GM12875 (cell line): ENCODE measurements at regions not wholly inside any gene's neighbourhood (a gene's known extent, or its start where the extent isn't known, plus 50 kb on each side); places are given as distances from the start of the nearest gene placed in this dataset.

Experiments
- H3K4me3 ChIP-seq: one replicate; pipeline ENCODE4 v1.5.1; 2011; ENCODE audit warnings: low read depth, low read length, control low read depth
- TF ChIP-seq, protein P1 (sequence below): IDR thresholded peaks from 2 replicates; pipeline ENCODE4 v1.5.1; 2011; ENCODE audit warnings: low read depth, mild to moderate bottlenecking, control low read depth, inconsistent platforms, low read length, moderate library complexity, borderline replicate concordance; ENCODE audit not compliant: insufficient read depth

DNA sequence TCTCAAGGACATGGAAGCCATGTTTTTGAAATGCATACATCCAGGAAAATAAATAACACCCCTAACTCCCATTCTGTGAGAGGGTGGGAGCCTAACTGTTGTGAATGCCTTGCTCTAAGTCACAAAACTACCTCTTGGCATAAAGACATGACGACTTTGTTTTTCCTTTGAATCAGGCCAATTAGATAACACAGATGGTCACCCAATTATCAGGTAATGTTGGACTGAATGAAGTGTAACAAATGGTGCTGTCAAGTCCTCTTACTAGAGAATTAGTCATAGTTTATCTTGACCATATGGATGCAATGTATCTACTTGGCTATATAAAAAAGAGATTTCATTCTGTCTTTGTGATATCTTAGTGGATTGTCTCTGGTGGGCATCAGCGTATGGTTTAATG, 553.6 kb upstream of the ATXN8OS start:
- no peak overlapping the region for H3K4me3 ChIP-seq
- TF ChIP-seq, protein P1, sequence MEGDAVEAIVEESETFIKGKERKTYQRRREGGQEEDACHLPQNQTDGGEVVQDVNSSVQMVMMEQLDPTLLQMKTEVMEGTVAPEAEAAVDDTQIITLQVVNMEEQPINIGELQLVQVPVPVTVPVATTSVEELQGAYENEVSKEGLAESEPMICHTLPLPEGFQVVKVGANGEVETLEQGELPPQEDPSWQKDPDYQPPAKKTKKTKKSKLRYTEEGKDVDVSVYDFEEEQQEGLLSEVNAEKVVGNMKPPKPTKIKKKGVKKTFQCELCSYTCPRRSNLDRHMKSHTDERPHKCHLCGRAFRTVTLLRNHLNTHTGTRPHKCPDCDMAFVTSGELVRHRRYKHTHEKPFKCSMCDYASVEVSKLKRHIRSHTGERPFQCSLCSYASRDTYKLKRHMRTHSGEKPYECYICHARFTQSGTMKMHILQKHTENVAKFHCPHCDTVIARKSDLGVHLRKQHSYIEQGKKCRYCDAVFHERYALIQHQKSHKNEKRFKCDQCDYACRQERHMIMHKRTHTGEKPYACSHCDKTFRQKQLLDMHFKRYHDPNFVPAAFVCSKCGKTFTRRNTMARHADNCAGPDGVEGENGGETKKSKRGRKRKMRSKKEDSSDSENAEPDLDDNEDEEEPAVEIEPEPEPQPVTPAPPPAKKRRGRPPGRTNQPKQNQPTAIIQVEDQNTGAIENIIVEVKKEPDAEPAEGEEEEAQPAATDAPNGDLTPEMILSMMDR: no peak

DNA sequence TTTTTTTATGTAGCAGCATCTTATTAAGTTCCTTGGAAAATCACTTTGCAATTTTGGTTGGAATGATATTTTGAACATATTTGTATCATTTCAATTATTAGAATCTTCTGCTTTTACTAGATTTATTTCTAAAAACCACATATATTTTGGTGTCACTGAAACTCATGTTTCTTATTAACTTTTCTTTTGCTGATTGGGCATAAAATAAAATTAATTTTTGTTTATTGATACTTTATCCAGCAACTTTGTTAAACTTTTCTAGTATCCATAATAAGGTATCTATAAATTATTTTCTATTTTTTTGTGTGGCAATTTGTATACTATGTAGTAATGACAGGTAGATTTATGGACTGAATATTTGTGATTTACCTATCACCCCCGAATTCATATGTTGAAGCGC, 556.4 kb upstream of the ATXN8OS start:
- no peak overlapping the region for H3K4me3 ChIP-seq
- TF ChIP-seq, protein P1: no peak

DNA sequence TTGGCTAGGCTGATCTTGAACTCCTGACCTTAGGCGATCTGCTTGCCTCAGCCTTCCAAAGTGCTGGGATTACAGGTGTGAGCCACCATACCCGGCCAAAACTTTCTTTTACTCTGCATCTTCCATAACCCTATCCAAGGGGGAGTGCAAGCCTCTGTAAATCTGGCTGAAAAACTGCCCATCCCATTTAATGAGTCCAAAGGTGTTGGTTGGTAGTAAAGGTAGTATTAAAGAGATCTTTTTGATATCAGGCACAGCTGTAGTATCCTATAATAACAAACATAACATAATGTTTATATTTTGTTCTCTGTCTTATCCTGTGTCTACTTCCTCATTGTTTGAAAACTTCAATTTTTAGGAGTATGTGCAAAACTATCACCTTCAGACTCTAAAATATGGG, 559.8 kb upstream of the ATXN8OS start:
- H3K4me3 ChIP-seq: no peak overlapping the region
- TF ChIP-seq, protein P1: no peak

GRCh38 chr13:69545551-69545950, 562.1 kb upstream of the ATXN8OS start:
- TF ChIP-seq, protein P1: no peak
- no peak overlapping the region for H3K4me3 ChIP-seq

DNA sequence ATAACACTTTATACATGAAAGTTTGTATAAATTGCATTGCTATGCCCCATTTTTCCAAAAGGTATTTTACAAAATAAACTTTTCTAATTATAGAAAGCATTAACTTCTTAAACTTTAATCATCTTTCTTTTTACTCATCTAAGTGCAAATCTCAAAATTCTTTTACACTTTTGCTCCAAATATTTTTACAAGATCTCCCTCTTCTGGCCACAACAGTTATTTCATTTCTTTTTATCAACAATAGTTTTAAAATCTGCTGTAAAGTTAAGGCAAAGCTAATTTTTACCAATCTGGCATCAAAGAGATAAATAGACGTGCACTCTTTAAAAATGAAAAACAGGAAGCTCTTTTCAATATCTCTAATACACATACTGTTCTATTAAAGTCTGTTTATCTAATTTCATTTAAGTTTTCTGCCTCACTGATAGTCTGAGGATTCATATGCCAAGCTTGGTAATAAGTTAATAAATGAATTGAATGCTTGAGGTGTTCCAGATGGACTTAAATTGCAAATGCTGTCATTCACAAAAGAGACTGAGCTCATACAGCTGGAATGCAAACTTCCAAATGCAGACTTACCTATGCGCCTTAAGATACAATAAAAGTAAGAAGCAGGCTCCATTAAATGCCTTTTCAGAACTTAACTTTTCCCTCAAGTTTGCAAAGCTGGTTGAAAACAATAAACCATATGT, 583.0 kb upstream of the ATXN8OS start:
- TF ChIP-seq, protein P1: no peak
- no peak overlapping the region for H3K4me3 ChIP-seq

- H3K4me3 ChIP-seq: no peak overlapping the region
- TF ChIP-seq, protein P1: no peak
These were observed 610.6 kb upstream of the ATXN8OS start for GRCh38 chr13:69496981-69497380.

- H3K4me3 ChIP-seq: no peak overlapping the region
- TF ChIP-seq, protein P1: no peak
These were observed 612.5 kb upstream of the ATXN8OS start for GRCh38 chr13:69495096-69495495.
